ENCODE measurements at regions not wholly inside any gene's neighbourhood (a gene's known extent, or its start where the extent isn't known, plus 50 kb on each side); places are given as distances from the start of the nearest gene placed in this dataset.

GRCh38 chr20:60069656-60070055 lies 111.4 kb downstream of the CDH26 start:
- intact Hi-C loops (cut with micrococcal nuclease; ENCODE audit: unreplicated experiment) (no loop called here), in situ Hi-C loops (cut with HindIII; ENCODE audit: low pct_unique_long_range_greater_than_20kb, low sequenced_read_pairs) (no loop called here)
- peaks cover 11% of the 10 kb centered on the region for H3K27me3 ChIP-seq (ENCODE audit: control insufficient read depth, insufficient read depth, low read length)
- POLR2A ChIA-PET, result no interaction called here
- no peak overlapping the region for H3K27ac ChIP-seq (ENCODE audit: low read length)
- no peaks in the 10 kb centered on the region for H3K4me1 ChIP-seq (ENCODE audit: control insufficient read depth, insufficient read depth, low read length)
- no peaks in the 10 kb centered on the region for H3K9me3 ChIP-seq (ENCODE audit: control insufficient read depth, insufficient read depth, low read depth, low read length)
- no peak for ATAC-seq
- no peak for DNase-seq (ENCODE audit: low read depth, low spot score)
- no peak for TF ChIP-seq POLR2AphosphoS5 (IDR thresholded peaks at IDR 0.05; ENCODE audit: low read depth, low read length)
- no peak for TF ChIP-seq TCF7L2 (IDR thresholded peaks at IDR 0.05; ENCODE audit: low read depth, low read length)
- TF ChIP-seq REST (IDR thresholded peaks at IDR 0.05; ENCODE audit: insufficient read depth in 1 of 2, low read depth in 2 of 2, low read length in 1 of 2), result no peak
- no peak for TF ChIP-seq CTCF (IDR thresholded peaks at IDR 0.05)
- TF ChIP-seq SIN3A (IDR thresholded peaks at IDR 0.05; ENCODE audit: borderline replicate concordance, insufficient read depth, low read depth, low read length), result no peak
- no peaks in the 10 kb centered on the region for H3K36me3 ChIP-seq (ENCODE audit: control insufficient read depth, insufficient read depth, low read length)
- CTCF ChIA-PET, result no interaction called here
- H3K4me3 ChIP-seq (ENCODE audit: low read depth in 2 of 2, low read length in 2 of 2), result no peak overlapping the region
- BruUV-seq (replicated peaks), result no TSS peak

- ChIA-PET CTCF (no interaction called here), POLR2A (no interaction called here)
- ATAC-seq (no peak), DNase-seq (ENCODE audit: low read depth, low spot score) (no peak)
- Histone ChIP-seq H3K9me3 (ENCODE audit: control insufficient read depth, insufficient read depth, low read depth, low read length) (no peaks in the 10 kb centered on the region), H3K36me3 (ENCODE audit: control insufficient read depth, insufficient read depth, low read length) (no peaks in the 10 kb centered on the region), H3K27me3 (ENCODE audit: control insufficient read depth, insufficient read depth, low read length) (peaks cover 11% of the 10 kb centered on the region), H3K4me3 (ENCODE audit: low read depth in 2 of 2, low read length in 2 of 2) (no peak overlapping the region), H3K4me1 (ENCODE audit: control insufficient read depth, insufficient read depth, low read length) (no peaks in the 10 kb centered on the region), H3K27ac (ENCODE audit: low read length) (no peak overlapping the region)
- intact Hi-C loops (cut with micrococcal nuclease; ENCODE audit: unreplicated experiment), result no loop called here
- TF ChIP-seq TCF7L2 (IDR thresholded peaks at IDR 0.05; ENCODE audit: low read depth, low read length) (no peak), REST (IDR thresholded peaks at IDR 0.05; ENCODE audit: insufficient read depth in 1 of 2, low read depth in 2 of 2, low read length in 1 of 2) (no peak), SIN3A (IDR thresholded peaks at IDR 0.05; ENCODE audit: borderline replicate concordance, insufficient read depth, low read depth, low read length) (no peak), POLR2AphosphoS5 (IDR thresholded peaks at IDR 0.05; ENCODE audit: low read depth, low read length) (no peak), CTCF (IDR thresholded peaks at IDR 0.05) (no peak)
- no TSS peak for BruUV-seq (replicated peaks)
- in situ Hi-C loops (cut with HindIII; ENCODE audit: low pct_unique_long_range_greater_than_20kb, low sequenced_read_pairs), result no loop called here
These were observed 112.6 kb downstream of the CDH26 start for GRCh38 chr20:60070791-60071190.

Measured in Panc1 (cell line).